ENCODE measurements at regions not wholly inside any gene's neighbourhood (a gene's known extent, or its start where the extent isn't known, plus 50 kb on each side); places are given as distances from the start of the nearest gene placed in this dataset.

GRCh38 chr5:112563169-112563826, 144.2 kb upstream of the EPB41L4A start:
- no peak overlapping the region for H3K4me3 ChIP-seq (ENCODE audit: control insufficient read depth in 1 of 2, extremely low read depth in 1 of 2, low read length in 1 of 2)

GRCh38 chr5:112566251-112566650, 147.2 kb upstream of the EPB41L4A start:
- no CpG with 5 or more reads among the region's 1 CpG for WGBS (ENCODE audit: insufficient coverage)
- ATAC-seq (replicated peaks in 1 of 4): no peak
- DNase-seq: no peak
- Mint-ChIP-seq H3K27ac (no peak overlapping the region), H3K9me3 (peaks cover 10 to 16% (median 12%) of the 10 kb centered on the region in 3 donors), H3K4me1 (no peaks in the 10 kb centered on the region), H3K4me3 (no peak overlapping the region), H3K27me3 (peaks cover 6 to 9% of the 10 kb centered on the region in 2 donors), H3K36me3 (peaks cover 3% of the 10 kb centered on the region)
- POLR2A ChIA-PET: interaction anchor here in 1 of 2 donors (0.6 kb wide), 1 partner anchor 728 kb away, joined by 3 read pairs; no protein-coding TSS in a partner anchor
- no peak overlapping the region for H3K4me3 ChIP-seq (ENCODE audit: control insufficient read depth in 1 of 2, extremely low read depth in 1 of 2, low read length in 1 of 2)
- H3K9me3 ChIP-seq: no peaks in the 10 kb centered on the region
- no peaks in the 10 kb centered on the region for H3K4me1 ChIP-seq (ENCODE audit: control insufficient read depth in 1 of 2, extremely low read depth in 1 of 2, insufficient read depth in 2 of 2, low read length in 2 of 2)
- CTCF ChIA-PET: no interaction called here
- no peak overlapping the region for H3K27ac ChIP-seq (ENCODE audit: low read length)
- H3K36me3 ChIP-seq (ENCODE audit: control insufficient read depth in 2 of 2, extremely low read depth in 1 of 2, insufficient read depth in 1 of 2, low read length in 1 of 2): no peaks in the 10 kb centered on the region
- peaks cover 0 to 4% of the 10 kb centered on the region in 2 experiments for H3K27me3 ChIP-seq (replicated peaks in 1 of 2; ENCODE audit: control insufficient read depth in 2 of 2, extremely low read depth in 1 of 2, insufficient read depth in 2 of 2, low read length in 1 of 2)

More at GRCh38 chr5:112563169-112563826, 144.2 kb upstream of the EPB41L4A start:
- H3K9me3 Mint-ChIP-seq: peaks cover 10 to 16% (median 12%) of the 10 kb centered on the region in 3 donors
- DNase-seq (no peak), ATAC-seq (replicated peaks in 1 of 4) (no peak)
- Histone ChIP-seq H3K4me1 (ENCODE audit: control insufficient read depth in 1 of 2, extremely low read depth in 1 of 2, insufficient read depth in 2 of 2, low read length in 2 of 2) (no peaks in the 10 kb centered on the region), H3K27me3 (replicated peaks in 1 of 2; ENCODE audit: control insufficient read depth in 2 of 2, extremely low read depth in 1 of 2, insufficient read depth in 2 of 2, low read length in 1 of 2) (no peaks in the 10 kb centered on the region), H3K27ac (ENCODE audit: low read length) (no peak overlapping the region), H3K36me3 (ENCODE audit: control insufficient read depth in 2 of 2, extremely low read depth in 1 of 2, insufficient read depth in 1 of 2, low read length in 1 of 2) (no peaks in the 10 kb centered on the region), H3K9me3 (no peaks in the 10 kb centered on the region)
- H3K4me3 Mint-ChIP-seq: no peak overlapping the region
- 72% methylated on average over 5 of the region's 5 CpGs for WGBS (ENCODE audit: insufficient coverage)
- POLR2A ChIA-PET: interaction anchor here in 1 of 2 donors (0.6 kb wide), 1 partner anchor 10 kb away, joined by 3 read pairs; no protein-coding TSS in a partner anchor
- CTCF ChIA-PET: no interaction called here
- H3K4me1 Mint-ChIP-seq: no peaks in the 10 kb centered on the region
- peaks cover 3% of the 10 kb centered on the region for H3K36me3 Mint-ChIP-seq
- H3K27me3 Mint-ChIP-seq: peaks cover 0 to 3% of the 10 kb centered on the region in 2 donors
- H3K27ac Mint-ChIP-seq: no peak overlapping the region

- H3K27ac Mint-ChIP-seq: no peak overlapping the region
- ChIA-PET POLR2A (no interaction called here), CTCF (no interaction called here)
- no peaks in the 10 kb centered on the region for H3K9me3 ChIP-seq
- H3K36me3 Mint-ChIP-seq: no peaks in the 10 kb centered on the region
- H3K4me1 ChIP-seq (ENCODE audit: control insufficient read depth in 1 of 2, extremely low read depth in 1 of 2, insufficient read depth in 2 of 2, low read length in 2 of 2): no peaks in the 10 kb centered on the region
- peaks cover 0 to 4% of the 10 kb centered on the region in 2 experiments for H3K27me3 ChIP-seq (replicated peaks in 1 of 2; ENCODE audit: control insufficient read depth in 2 of 2, extremely low read depth in 1 of 2, insufficient read depth in 2 of 2, low read length in 1 of 2)
- peaks cover 3 to 4% (median 4%) of the 10 kb centered on the region in 3 donors for H3K9me3 Mint-ChIP-seq
- no peak overlapping the region for H3K4me3 Mint-ChIP-seq
- no peak overlapping the region for H3K27ac ChIP-seq (ENCODE audit: low read length)
- peaks cover 11 to 15% of the 10 kb centered on the region in 2 donors for H3K27me3 Mint-ChIP-seq
- no peaks in the 10 kb centered on the region for H3K4me1 Mint-ChIP-seq
- H3K4me3 ChIP-seq (ENCODE audit: control insufficient read depth in 1 of 2, extremely low read depth in 1 of 2, low read length in 1 of 2): no peak overlapping the region
- ATAC-seq (replicated peaks in 1 of 4) (no peak), DNase-seq (no peak)
- H3K36me3 ChIP-seq (ENCODE audit: control insufficient read depth in 2 of 2, extremely low read depth in 1 of 2, insufficient read depth in 1 of 2, low read length in 1 of 2): no peaks in the 10 kb centered on the region
These were observed 150.5 kb upstream of the EPB41L4A start for GRCh38 chr5:112569596-112569995.

- WGBS (ENCODE audit: insufficient coverage): no CpG with 5 or more reads among the region's 4 CpGs
- no peak overlapping the region for H3K27ac Mint-ChIP-seq
- H3K27me3 Mint-ChIP-seq: peaks cover 11 to 15% of the 10 kb centered on the region in 2 donors
- Histone ChIP-seq H3K4me3 (ENCODE audit: control insufficient read depth in 1 of 2, extremely low read depth in 1 of 2, low read length in 1 of 2) (no peak overlapping the region), H3K9me3 (no peaks in the 10 kb centered on the region), H3K27me3 (replicated peaks in 1 of 2; ENCODE audit: control insufficient read depth in 2 of 2, extremely low read depth in 1 of 2, insufficient read depth in 2 of 2, low read length in 1 of 2) (peaks cover 0 to 4% of the 10 kb centered on the region in 2 experiments), H3K27ac (ENCODE audit: low read length) (no peak overlapping the region), H3K36me3 (ENCODE audit: control insufficient read depth in 2 of 2, extremely low read depth in 1 of 2, insufficient read depth in 1 of 2, low read length in 1 of 2) (no peaks in the 10 kb centered on the region), H3K4me1 (ENCODE audit: control insufficient read depth in 1 of 2, extremely low read depth in 1 of 2, insufficient read depth in 2 of 2, low read length in 2 of 2) (no peaks in the 10 kb centered on the region)
- POLR2A ChIA-PET: no interaction called here
- H3K4me3 Mint-ChIP-seq: no peak overlapping the region
- DNase-seq (no peak), ATAC-seq (replicated peaks in 1 of 4) (no peak)
- CTCF ChIA-PET: no interaction called here
- no peaks in the 10 kb centered on the region for H3K4me1 Mint-ChIP-seq
- H3K9me3 Mint-ChIP-seq: no peaks in the 10 kb centered on the region
- no peaks in the 10 kb centered on the region for H3K36me3 Mint-ChIP-seq
These were observed 151.8 kb upstream of the EPB41L4A start for GRCh38 chr5:112570708-112571444.

GRCh38 chr5:112573441-112573840, 154.4 kb upstream of the EPB41L4A start:
- Histone ChIP-seq H3K27ac (ENCODE audit: low read length) (no peak overlapping the region), H3K9me3 (no peaks in the 10 kb centered on the region), H3K4me3 (ENCODE audit: control insufficient read depth in 1 of 2, extremely low read depth in 1 of 2, low read length in 1 of 2) (no peak overlapping the region), H3K27me3 (replicated peaks in 1 of 2; ENCODE audit: control insufficient read depth in 2 of 2, extremely low read depth in 1 of 2, insufficient read depth in 2 of 2, low read length in 1 of 2) (peaks cover 0 to 4% of the 10 kb centered on the region in 2 experiments), H3K36me3 (ENCODE audit: control insufficient read depth in 2 of 2, extremely low read depth in 1 of 2, insufficient read depth in 1 of 2, low read length in 1 of 2) (no peaks in the 10 kb centered on the region), H3K4me1 (ENCODE audit: control insufficient read depth in 1 of 2, extremely low read depth in 1 of 2, insufficient read depth in 2 of 2, low read length in 2 of 2) (no peaks in the 10 kb centered on the region)
- Mint-ChIP-seq H3K27me3 (peaks cover 12 to 17% of the 10 kb centered on the region in 2 donors), H3K9me3 (no peaks in the 10 kb centered on the region), H3K36me3 (no peaks in the 10 kb centered on the region), H3K4me1 (no peaks in the 10 kb centered on the region), H3K27ac (no peak overlapping the region), H3K4me3 (no peak overlapping the region)
- ATAC-seq (replicated peaks in 1 of 4): no peak
- DNase-seq: no peak
- CTCF ChIA-PET: no interaction called here
- POLR2A ChIA-PET: no interaction called here
- 70% methylated on average over 2 of the region's 3 CpGs for WGBS (ENCODE audit: insufficient coverage)

GRCh38 chr5:112574536-112574935, 155.5 kb upstream of the EPB41L4A start:
- Histone ChIP-seq H3K9me3 (no peaks in the 10 kb centered on the region), H3K4me1 (ENCODE audit: control insufficient read depth in 1 of 2, extremely low read depth in 1 of 2, insufficient read depth in 2 of 2, low read length in 2 of 2) (no peaks in the 10 kb centered on the region), H3K36me3 (ENCODE audit: control insufficient read depth in 2 of 2, extremely low read depth in 1 of 2, insufficient read depth in 1 of 2, low read length in 1 of 2) (no peaks in the 10 kb centered on the region), H3K27me3 (replicated peaks in 1 of 2; ENCODE audit: control insufficient read depth in 2 of 2, extremely low read depth in 1 of 2, insufficient read depth in 2 of 2, low read length in 1 of 2) (peaks cover 0 to 4% of the 10 kb centered on the region in 2 experiments), H3K4me3 (ENCODE audit: control insufficient read depth in 1 of 2, extremely low read depth in 1 of 2, low read length in 1 of 2) (no peak overlapping the region), H3K27ac (ENCODE audit: low read length) (no peak overlapping the region)
- no peak for ATAC-seq (replicated peaks in 1 of 4)
- no peak for DNase-seq
- H3K27me3 Mint-ChIP-seq: peaks cover 12 to 17% of the 10 kb centered on the region in 2 donors
- H3K4me1 Mint-ChIP-seq: no peaks in the 10 kb centered on the region
- no peak overlapping the region for H3K27ac Mint-ChIP-seq
- H3K9me3 Mint-ChIP-seq: no peaks in the 10 kb centered on the region
- no peaks in the 10 kb centered on the region for H3K36me3 Mint-ChIP-seq
- CTCF ChIA-PET: no interaction called here
- no peak overlapping the region for H3K4me3 Mint-ChIP-seq
- POLR2A ChIA-PET: no interaction called here
- 20% methylated on average over 1 of the region's 3 CpGs for WGBS (ENCODE audit: insufficient coverage)

All from T-cell (primary cell).